Muscle of arm (tissue), 1 donor: ENCODE measurements at regions not wholly inside any gene's neighbourhood (a gene's known extent, or its start where the extent isn't known, plus 50 kb on each side); places are given as distances from the start of the nearest gene placed in this dataset.
"Not testable (repeated sequence)": the region's sequence is repeated elsewhere in the genome, so short reads cannot be mapped to it uniquely, and the experiment has no call there.

Source experiments
- DNase-seq: peaks from one replicate; pipeline ENCODE4 v3.0.0-alpha.2; 2013

DNA sequence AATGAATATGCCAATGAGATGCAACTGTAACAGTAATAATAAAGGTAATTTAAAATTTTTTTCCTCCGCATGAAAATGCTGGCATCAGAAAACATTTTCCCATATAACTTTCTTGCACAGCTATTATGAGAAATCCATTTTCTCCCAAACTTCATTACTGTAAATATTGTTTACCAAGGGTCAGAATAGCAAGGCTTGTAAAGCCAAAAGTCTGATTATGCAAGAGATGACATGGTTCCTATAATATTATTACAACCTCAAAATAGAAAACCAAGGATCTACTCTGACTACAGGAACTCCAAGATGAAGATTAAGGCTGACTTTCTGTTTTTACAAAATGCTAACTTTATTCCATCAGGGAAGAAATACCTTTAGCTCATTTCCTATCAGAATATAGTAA, 162.7 kb upstream of the CDK1 start:
- DNase-seq = no peak

DNA sequence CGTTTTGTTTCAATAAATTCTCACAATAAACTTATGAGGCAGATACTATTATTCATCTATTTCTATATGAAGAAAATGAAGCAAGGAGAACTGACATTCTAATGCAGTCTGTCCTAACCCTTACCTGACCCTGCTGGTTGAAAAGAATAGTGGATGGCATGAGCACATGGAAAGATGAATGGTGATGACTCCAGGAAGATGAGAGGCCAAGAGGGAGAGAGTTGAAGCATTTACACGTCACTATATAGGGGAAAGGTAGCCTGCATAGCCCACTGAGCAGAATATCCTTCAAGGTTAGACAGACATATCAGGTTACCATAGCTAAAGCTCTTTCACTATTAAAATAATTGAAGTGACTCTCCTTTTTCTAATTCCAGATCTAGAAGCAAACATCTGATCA, 163.9 kb upstream of the CDK1 start:
- DNase-seq = no peak

DNA sequence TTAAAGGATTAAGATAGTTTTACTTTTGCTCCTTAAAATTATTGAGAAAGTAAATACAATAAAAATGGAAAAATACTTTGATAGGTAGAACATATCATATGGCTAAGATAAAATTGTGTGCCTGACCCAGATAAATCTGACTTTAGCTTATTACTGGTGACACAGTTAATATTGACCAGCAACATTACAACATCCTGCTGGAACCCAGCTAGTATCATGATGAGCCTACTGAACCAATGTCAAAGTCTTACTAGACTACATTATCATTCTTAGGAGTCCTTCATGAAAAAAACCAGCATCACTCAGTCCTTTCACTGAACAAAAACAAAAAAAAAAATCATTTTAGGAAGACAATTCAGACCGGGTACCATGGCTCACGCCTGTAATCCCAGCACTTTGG, 164.8 kb upstream of the CDK1 start:
- DNase-seq = no peak

DNA sequence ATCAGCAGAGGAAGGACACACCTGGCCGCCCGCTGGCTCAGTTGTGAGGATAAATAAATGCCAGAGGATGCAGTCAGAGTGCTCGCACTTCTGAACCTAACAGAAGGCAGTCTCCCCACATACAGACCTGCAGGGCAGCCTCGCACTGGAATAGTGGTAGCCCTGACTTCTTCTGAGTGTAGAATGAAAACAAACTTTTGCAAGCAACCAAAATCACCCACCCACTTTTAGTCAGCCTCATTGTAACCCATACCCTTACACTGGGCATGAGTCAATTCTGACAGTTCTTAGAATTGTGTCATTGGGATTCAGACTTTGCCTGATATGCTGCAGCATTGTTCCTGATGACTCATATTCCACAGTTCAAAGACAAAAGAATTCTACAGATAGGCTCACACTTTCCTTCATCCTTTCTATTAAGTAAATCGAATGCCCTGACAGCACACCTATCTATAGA, 167.0 kb upstream of the CDK1 start:
- DNase-seq = no peak

DNA sequence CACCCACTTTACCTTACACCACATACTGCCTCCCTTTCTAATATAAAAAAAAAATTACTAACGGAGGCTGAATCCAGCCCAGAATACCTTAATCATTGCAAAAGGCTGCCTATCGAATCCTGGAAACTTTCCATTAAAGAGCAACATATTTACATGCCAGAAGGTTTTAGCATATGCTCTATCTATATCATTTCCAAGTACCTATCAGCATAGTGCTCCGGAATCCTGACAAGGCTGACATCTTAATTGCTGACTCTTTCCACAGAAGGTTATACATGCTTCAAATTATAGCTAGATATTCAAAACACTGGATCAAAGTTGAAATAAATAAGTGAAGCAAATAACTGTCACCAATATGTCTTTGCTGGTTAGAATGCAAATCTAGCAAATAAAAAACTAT, 170.9 kb upstream of the CDK1 start:
- no peak for DNase-seq

DNA sequence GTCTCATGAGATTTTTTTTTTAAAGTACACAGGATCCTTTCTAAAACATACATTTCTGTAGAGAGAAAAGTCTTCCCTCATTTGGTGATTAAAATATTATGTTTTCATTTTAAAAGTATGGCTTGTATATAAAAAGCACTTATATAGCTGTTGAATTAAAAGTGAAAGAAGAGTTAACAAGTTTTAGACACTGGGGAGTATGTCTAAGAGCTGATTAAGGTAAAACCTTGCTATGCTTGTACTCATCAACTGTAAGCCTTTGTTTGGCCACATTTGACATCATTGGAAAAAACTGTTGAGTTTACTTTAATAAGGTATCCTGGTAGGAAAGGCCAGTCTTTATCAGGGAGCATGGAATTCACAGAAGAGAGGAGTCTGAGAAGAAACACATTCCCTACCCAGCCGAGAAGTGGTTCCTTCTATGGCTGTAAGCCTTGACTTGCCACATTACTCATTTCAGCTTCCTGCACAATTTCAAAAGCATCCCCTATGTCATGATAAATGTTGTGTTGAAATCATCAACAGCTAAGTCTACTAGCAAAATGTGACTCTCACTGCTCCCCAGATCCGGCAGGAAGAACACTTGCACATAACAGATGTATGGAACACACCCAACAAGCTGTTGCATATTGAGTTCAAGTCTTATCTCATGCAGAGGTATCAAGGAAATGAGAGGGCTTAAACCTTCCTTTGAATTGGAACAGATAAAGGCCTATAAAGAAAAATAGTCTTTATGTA, 171.8 kb upstream of the CDK1 start:
- peak; percentile 1 for DNase-seq

DNA sequence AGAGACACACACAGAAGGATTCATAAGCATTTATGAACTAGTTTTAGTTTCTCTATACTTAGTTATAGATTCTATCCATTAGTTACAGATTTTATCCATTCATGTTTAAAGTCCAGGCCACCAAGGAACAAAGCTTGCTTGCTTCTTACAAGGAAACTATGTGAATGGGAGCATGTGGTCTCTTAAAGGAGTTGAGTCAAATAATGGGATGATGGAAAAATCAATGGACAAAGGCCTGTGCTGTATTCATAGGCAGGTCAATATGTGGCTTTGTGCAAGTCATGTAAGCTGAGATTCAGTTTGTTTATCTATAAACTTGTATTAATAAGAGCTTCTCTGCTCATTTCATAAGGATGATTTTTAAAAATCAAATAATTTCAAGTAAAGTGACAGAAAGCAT, 172.8 kb upstream of the CDK1 start:
- DNase-seq = no peak

DNA sequence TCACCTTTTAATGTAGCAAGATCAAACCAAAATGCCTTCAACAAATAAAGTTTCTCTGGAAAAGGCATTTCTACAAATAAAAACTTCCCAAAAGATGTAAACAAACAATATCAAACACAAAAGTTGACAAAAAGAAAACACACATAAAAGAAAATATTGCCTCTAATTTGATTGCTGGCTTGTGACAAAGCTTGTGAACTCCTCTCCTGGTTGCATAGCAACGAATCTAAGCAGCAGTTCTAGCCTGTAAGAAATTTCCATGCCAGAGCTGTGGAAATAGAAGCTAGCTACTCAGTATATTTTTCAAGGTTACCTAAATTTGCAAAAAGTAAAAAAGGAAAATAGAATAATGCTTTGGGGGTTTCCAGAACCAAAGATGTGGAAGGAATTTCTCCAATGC, 173.9 kb upstream of the CDK1 start:
- DNase-seq = peak; percentile 7

DNA sequence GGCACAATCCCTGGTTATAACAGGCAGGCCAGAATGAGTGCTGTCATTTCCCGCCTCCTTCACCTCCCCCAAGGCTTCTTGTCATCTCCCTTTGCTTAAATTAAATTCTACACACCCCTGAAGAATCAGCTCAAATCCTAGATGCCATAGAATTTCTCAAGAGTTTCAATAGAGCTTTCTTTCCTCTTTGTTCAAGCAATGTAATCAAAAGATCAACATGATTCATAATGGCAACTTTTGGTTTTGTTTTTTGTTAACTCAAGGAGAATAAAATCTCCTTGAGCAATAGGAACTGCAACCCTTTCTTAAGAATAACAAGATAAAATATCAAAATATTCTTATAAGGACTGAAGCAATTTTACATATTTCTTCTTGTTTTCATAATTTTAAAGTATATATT, 180.8 kb upstream of the CDK1 start:
- DNase-seq = no peak

DNA sequence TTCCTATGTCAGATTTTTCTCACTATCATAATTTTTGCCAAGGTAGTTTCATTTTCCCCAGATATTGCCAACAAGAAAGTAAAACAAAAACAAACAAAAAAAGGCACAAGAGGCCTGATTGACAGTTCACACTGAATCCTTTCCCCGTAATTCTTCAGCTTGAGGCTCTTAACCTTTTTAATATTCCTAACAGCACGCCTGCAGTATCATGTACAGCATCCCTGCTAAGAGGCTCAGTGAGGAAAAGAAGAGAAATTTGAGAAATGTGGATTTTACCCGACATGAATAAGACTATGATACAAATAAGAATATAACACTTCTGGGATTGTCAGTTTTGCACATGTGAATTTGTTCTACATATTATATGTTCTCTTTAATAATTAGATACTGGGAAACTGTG, 182.4 kb upstream of the CDK1 start:
- no peak for DNase-seq

DNA sequence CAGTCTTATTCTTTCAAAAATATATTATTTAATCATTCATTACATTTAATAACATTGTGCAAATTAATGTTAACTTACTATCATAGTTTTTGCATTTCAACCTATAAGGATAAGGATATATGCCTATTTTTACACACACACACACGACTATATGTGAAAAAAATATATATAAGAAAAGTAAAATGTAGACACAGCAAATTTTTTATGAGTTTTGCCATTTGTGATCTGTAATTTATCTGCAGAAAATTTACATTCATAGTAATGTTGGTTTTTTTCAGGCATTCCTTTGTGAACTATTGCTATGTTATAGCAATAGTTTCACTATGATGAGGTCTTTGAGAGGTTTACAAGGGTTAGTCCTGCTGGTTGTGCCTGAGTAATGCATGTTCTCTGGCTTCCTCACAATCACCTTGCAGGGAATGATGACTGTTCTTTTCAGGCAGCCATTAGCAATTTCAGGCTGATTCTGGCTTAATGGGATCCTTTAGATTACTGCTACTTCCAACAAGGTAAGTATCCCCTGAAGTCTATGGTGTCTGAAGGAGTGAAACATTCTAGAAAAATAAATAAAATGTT, 183.7 kb upstream of the CDK1 start:
- no peak for DNase-seq

DNA sequence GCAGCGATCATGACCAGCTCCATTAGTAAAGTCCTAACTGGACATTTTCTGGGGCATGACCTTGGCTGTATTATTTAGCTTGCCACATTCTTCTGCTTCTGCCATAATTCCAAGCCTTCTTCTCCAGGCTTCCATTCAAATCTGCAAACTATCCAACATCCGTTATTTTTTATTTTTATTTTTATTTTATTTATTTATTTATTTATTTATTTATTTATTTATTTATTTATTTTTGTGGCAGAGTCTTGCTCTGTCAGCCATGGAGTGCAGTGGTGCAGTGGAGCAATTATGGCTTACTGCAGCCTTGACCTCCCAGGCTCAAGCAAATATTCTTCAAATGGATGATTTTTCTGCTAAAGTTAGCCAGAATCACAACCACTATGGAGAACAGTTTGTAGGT, 187.2 kb upstream of the CDK1 start:
- no peak for DNase-seq

DNA sequence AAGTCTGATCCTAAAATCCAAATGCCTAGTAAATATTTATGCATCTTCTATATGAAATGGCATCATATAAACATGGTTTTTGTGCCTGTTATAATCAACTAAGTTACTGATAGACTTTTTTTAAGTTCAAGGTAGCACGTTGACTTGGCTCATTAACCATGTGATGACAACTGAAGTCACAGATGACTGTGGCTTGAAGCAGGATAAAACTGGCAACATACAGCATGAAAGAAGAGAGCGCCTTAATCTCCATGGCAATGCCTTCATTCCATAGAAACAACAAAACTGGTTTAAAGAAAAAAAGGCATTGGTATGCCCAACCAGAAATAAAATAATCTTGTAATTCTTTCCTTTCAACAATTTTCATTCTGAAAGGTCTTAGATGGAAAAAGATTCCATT, 188.9 kb upstream of the CDK1 start:
- no peak for DNase-seq

DNA sequence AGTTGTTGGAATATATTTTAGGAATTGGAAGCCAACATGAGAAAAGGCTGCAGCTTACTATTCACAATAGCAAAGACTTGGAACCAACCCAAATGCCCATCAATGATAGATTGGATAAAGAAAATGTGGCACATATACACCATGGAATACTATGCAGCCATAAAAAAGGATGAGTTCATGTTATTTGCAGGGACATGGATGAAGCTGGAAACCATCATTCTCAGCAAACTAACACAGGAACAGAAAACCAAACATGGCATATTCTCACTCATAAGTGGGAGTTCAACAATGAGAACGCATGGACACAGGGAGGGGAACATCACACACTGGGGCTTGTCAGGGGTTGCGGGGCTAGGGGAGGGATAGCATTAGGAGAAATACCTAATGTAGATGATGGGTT, 192.1 kb upstream of the ANK3 start:
- not testable (repeated sequence) for DNase-seq

DNA sequence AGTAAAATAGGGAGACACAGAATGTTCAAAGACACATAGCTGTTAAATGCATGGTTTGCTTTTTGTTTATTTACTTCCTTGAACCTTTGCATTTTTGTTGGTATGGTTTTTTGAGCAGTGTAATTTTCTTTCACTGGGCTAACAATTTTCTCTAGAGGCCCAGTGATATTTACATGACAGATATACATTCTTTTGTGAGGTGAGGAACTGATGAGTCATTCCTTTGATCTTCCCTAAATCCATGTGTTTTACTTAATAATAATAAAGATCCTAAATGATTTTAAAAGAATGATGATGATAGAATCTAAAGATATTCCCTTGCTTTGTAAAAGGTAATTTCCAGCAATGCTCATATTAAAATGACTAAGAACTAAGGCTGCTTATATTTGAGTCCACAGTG, 188.5 kb upstream of the ANK3 start:
- no peak for DNase-seq

DNA sequence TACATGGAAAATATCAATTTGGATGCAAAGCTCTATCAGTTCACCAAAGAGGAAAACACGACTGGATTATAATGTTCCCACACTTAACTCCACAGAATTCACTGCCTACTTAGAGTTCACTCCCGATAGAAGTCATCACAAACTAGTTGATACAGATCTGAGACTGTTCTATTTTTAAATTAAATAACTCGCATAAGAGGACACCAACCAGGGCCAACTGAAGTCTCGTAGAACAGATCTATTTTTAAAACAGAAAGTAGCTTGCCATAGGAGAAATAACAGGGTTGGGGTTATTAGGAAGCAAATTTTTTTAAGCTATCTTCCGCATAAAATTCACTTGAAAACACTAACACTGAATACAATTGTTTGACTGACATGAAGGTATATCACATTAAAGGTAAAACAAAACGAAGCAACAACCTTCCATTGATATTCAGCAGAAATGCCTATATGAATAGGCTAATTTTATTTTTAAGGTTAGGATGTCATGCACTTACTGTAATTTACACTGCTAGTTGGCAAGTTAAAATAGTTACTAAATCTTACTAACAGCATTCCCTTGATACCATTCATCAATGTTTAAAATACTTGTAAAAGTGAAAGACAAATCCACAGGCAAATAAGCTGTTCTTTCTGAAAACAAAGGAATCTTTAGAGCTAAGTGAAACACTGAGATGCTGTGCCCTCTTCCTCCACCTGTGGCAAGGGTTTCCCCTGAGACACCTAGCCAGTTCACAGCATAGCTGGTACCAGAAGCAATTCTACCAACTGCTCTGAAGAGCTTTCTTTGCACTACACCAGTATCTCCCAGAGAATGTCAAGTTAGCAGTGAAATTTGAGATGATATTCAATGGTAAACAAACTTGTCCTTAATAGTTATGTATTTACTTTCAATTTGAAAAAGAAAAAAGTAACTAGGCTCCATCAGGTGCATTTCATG, 186.7 kb upstream of the ANK3 start:
- no peak for DNase-seq

DNA sequence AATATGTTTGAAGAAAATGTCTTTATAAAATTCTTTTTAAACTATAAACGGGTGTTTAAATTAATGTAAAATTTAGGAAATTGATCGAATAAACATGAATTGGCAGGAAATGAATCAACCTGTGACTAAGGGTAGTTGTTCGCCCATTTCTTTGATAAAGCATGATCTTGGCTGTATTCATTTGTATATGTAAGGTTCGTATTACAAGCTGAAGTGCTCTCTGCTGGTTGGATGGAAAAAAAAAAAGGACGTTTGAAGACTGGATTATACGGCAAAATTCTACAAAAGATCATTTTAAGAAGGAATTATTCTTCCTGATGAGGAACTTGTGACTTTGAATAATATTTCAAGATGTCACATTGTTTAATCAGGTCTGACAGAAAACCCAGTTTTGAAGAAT, 185.4 kb upstream of the ANK3 start:
- DNase-seq = no peak

DNA sequence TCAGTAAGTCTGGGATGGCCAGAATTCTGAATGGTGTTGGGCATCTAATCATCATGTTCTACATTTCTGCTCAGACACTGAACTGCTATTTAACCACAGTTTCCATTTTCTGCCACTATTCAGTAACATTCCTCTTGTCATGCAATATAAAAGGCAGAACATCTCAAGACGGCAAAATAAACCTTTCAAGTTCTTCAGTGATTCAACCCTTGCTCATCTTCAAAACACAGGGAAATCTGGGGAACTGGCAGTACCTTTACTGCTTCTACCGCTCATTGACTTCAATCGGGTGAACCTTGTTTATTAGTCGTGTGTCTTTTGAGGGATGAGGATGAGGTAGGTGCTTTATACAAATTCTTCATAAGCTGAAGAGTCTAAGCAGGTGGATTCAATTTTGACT, 184.7 kb upstream of the ANK3 start:
- DNase-seq = no peak

DNA sequence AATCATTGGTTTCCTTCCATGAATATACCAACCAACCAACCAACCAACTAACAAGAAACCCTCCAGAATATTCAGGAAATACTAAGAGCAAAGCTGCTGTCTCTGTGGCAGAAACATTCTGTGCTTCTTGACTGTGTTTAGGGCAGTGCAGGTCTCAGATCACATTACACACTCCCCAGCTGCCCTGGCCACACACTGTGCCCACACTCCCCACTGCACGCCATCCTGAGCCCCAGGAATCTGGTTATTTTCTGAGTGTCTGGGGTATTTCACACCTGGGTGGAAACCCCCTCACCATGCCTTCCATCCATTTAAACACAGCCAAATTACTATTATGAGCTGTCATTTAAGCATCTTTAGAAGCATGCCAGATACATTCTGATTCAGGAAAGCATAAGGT, 183.7 kb upstream of the ANK3 start:
- DNase-seq = no peak

DNA sequence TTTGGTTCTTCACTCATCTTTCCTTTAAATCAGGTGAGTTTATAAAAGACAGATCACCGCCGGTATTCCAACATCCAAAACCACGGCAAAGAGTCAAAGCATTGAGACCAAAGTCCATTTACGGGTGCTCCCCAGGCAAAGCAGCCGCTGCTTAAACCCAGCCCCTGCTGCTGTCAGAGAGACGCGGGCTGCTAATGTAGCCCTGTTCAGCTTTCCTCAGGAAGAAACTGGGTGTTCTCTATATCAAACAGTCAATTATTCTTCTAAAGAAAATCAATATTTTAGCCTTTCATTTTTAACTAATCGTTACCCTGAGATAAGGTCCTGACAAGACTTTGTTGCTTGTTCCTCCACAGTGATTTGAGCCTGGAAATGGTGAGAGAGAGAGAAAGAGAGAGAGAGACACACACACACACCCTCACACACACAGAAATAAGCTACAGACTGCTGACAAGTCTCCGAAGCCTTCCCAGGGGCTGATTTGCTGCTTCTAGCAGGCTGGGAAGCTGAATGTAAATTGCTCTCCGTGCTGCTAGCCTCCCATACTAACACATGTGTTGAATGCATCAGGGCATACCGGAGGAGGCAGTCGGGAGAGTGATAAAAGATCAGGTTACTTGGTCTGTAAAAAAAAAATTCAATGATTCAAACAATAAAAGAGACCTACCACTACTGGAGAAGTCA, 183.0 kb upstream of the ANK3 start:
- peak; percentile 76 for DNase-seq

DNA sequence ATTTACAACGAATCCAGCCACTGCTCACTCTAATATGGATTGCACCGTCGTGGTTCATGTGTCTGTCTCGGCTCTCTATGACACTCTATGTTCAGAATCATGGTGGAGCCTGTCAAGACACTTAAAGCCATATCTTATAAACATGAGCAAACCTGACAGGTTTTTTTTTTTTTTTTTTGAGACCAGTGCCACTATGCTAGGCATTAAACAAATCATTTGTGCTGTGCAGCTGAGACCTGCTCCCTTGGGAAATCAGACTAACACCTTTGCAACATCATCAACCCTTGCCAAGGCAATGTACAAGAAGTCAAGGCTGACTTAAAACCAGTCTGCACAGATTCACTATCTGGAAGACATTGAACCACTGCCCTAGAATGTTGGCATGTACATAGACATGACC, 181.2 kb upstream of the ANK3 start:
- no peak for DNase-seq

DNA sequence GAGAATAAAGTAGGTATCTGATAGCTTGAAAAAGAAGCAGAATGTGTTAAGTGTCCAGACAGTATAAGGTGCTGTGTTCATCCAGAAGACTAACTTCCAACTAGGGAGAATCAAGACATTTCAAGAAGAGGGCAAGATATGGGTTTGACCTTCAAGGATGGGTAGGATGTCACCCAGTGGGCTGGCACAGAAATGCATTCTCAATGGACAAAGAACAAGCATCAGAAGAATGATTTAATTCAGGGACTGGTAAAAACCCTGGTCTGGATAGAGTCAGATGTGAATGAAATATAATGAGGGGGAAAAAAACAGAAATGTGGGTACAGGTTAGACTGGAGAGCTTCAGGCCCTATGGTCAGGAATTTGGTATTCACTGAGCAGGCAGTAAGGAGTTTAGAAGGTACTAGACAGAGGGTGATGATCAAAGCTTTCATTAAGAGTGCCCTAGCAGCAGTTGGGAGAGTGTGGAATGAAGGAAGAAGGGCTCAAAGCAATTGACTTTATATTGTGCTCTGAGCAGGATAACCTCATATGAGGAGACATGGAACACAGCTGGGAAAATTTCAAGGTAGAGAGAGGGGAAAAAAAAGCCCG, 180.7 kb upstream of the ANK3 start:
- DNase-seq = no peak
